Fibroblast of the aortic adventitia (primary cell): ENCODE measurements at regions not wholly inside any gene's neighbourhood (a gene's known extent, or its start where the extent isn't known, plus 50 kb on each side); places are given as distances from the start of the nearest gene placed in this dataset.

ENCODE experiments used
- DNase-seq: peaks from one replicate; pipeline ENCODE4 v3.0.0-alpha.2; 2010; ENCODE audit warnings: low read depth
- H3K4me3 ChIP-seq: 2 replicates; pipeline ENCODE4 v1.5.1; 2011; ENCODE audit warnings: low read depth, mild to moderate bottlenecking, control low read depth, low read length, moderate library complexity
- TF ChIP-seq, protein P1 (sequence below): IDR thresholded peaks from 2 replicates; pipeline ENCODE4 v1.5.1; 2011; ENCODE audit warnings: mild to moderate bottlenecking, low read length, control low read depth, inconsistent platforms; ENCODE audit not compliant: insufficient read depth

DNA sequence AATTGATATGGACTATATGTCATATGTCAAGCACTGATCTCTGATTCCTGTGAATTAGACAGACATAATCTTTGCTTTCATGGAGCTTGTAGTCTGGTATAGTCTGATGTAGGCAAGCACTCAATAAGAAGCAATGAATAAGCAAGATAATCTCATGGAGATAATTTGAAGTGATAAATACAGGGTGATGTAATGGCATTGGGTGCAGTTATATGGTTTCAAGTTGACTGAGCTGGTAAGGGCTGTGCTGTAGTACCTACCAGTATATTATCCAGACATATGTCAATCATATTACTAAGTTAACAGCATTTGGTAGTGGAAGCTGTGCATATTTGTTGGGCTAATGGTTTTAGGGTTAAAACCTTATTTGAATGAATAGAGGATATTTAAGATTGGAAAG, 117.5 kb upstream of the PRPS1L1 start:
- H3K4me3 ChIP-seq = no peak overlapping the region
- TF ChIP-seq, protein P1, sequence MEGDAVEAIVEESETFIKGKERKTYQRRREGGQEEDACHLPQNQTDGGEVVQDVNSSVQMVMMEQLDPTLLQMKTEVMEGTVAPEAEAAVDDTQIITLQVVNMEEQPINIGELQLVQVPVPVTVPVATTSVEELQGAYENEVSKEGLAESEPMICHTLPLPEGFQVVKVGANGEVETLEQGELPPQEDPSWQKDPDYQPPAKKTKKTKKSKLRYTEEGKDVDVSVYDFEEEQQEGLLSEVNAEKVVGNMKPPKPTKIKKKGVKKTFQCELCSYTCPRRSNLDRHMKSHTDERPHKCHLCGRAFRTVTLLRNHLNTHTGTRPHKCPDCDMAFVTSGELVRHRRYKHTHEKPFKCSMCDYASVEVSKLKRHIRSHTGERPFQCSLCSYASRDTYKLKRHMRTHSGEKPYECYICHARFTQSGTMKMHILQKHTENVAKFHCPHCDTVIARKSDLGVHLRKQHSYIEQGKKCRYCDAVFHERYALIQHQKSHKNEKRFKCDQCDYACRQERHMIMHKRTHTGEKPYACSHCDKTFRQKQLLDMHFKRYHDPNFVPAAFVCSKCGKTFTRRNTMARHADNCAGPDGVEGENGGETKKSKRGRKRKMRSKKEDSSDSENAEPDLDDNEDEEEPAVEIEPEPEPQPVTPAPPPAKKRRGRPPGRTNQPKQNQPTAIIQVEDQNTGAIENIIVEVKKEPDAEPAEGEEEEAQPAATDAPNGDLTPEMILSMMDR = no peak
- DNase-seq = no peak

- no peak overlapping the region for H3K4me3 ChIP-seq
- TF ChIP-seq, protein P1 = no peak
- DNase-seq = no peak
These were observed 123.8 kb upstream of the PRPS1L1 start for GRCh38 chr7:18151422-18151821.

DNA sequence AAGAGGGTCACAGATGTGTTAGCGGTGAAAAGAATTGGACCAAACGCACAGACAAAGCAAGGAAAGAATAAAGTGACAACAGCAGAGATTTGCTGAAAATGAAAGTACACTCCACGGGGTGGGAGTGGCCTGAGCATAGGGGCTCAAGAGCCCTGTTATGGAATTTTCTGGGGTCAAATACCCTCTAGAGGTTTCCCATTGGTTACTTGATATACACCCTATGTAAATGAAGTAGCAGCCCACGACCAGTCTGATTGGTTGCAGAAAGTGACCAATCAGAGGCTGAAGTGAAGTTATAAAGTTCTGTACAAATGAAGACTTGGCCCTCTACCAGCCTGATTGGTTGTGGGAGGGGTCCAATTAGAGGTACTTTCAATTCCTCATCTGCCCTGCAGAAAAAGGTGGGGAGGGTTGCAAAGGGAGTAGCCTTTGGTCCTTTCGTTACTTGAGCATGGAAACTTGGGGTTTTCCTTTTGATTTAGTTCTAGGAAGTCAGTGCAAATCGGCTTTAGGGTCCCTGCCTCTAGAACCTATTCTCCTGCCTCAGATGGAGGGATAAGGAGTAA, 125.6 kb upstream of the PRPS1L1 start:
- TF ChIP-seq, protein P1 = no peak
- DNase-seq = no peak
- H3K4me3 ChIP-seq = no peak overlapping the region

- no peak overlapping the region for H3K4me3 ChIP-seq
- TF ChIP-seq, protein P1 = no peak
- no peak for DNase-seq
These were observed 127.1 kb upstream of the PRPS1L1 start for GRCh38 chr7:18154726-18155125.

DNA sequence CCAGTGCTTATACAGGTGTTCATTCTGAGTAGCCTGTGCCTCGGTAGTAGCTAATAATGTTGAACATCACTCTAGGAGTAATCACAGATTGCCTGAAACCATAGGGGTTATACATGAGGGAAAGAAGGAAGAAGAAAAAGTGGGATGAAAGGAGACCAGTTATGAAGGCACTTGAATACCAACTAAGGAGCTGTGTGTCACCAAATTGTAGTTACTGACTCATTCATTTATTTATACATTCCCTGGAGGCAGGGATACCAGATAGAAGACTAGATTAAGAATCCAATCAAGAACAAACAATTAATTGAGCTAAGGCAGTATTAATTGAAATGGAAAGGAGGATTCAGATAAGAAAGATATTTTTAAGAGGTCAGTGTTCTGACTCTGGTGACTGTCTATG, 129.6 kb upstream of the PRPS1L1 start:
- no peak for DNase-seq
- TF ChIP-seq, protein P1 = no peak
- no peak overlapping the region for H3K4me3 ChIP-seq

GRCh38 chr7:18162657-18163056, 135.0 kb upstream of the PRPS1L1 start:
- no peak overlapping the region for H3K4me3 ChIP-seq
- TF ChIP-seq, protein P1 = no peak
- DNase-seq = no peak

GRCh38 chr7:18163091-18163490, 135.4 kb upstream of the PRPS1L1 start:
- TF ChIP-seq, protein P1 = no peak
- peak; percentile 63 for DNase-seq
- no peak overlapping the region for H3K4me3 ChIP-seq
